ENCODE measurements at regions not wholly inside any gene's neighbourhood (a gene's known extent, or its start where the extent isn't known, plus 50 kb on each side); places are given as distances from the start of the nearest gene placed in this dataset.

GRCh38 chr16:17023606-17024005 is 447.2 kb downstream of the XYLT1 start (continued):
- TF ChIP-seq, protein P1, sequence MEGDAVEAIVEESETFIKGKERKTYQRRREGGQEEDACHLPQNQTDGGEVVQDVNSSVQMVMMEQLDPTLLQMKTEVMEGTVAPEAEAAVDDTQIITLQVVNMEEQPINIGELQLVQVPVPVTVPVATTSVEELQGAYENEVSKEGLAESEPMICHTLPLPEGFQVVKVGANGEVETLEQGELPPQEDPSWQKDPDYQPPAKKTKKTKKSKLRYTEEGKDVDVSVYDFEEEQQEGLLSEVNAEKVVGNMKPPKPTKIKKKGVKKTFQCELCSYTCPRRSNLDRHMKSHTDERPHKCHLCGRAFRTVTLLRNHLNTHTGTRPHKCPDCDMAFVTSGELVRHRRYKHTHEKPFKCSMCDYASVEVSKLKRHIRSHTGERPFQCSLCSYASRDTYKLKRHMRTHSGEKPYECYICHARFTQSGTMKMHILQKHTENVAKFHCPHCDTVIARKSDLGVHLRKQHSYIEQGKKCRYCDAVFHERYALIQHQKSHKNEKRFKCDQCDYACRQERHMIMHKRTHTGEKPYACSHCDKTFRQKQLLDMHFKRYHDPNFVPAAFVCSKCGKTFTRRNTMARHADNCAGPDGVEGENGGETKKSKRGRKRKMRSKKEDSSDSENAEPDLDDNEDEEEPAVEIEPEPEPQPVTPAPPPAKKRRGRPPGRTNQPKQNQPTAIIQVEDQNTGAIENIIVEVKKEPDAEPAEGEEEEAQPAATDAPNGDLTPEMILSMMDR (IDR thresholded peaks at IDR 0.05; ENCODE audit: low read depth, low read length, missing input control) = no peak
- TF ChIP-seq EGR1 (IDR thresholded peaks at IDR 0.05; ENCODE audit: low read depth in 2 of 2) = no peak
- TF ChIP-seq JUND (IDR thresholded peaks at IDR 0.05) = no peak

- no peaks in the 10 kb centered on the region for H3K36me3 ChIP-seq (ENCODE audit: control insufficient read depth in 4 of 4, insufficient read depth in 3 of 4, low read depth in 1 of 4, low read length in 3 of 4)
- H3K4me3 ChIP-seq (ENCODE audit: low read depth in 1 of 3, low read length in 3 of 3) = no peak overlapping the region
- H3K27ac ChIP-seq (ENCODE audit: low read depth in 1 of 2, low read length in 2 of 2) = no peak overlapping the region
- H3K9ac ChIP-seq (ENCODE audit: low read depth in 1 of 2, low read length in 2 of 2) = no peak overlapping the region
- 77% methylated on average over 7 of the region's 7 CpGs for WGBS
- H3K9me3 ChIP-seq (ENCODE audit: control insufficient read depth in 4 of 4, low read length in 3 of 4) = peaks cover 0 to 3% (median under 1%) of the 10 kb centered on the region in 4 donors
- TF ChIP-seq HNF4A (conservative IDR thresholded peaks at IDR 0.05) (no peak), ZBTB33 (IDR thresholded peaks at IDR 0.05) (no peak), SP1 (IDR thresholded peaks at IDR 0.05) (no peak), TAF1 (conservative IDR thresholded peaks at IDR 0.05) (no peak), YY1 (IDR thresholded peaks at IDR 0.05) (no peak), RAD21 (IDR thresholded peaks at IDR 0.05) (no peak), GABPA (IDR thresholded peaks at IDR 0.05 in 1 of 2, conservative IDR thresholded peaks at IDR 0.05 in 1 of 2) (no peak), NR2F2 (IDR thresholded peaks at IDR 0.05) (no peak), FOXA2 (IDR thresholded peaks at IDR 0.05) (no peak), JUND (IDR thresholded peaks at IDR 0.05) (no peak), RXRA (IDR thresholded peaks at IDR 0.05) (no peak), FOXA1 (IDR thresholded peaks at IDR 0.05) (no peak), HNF4G (IDR thresholded peaks at IDR 0.05) (no peak), EGR1 (IDR thresholded peaks at IDR 0.05; ENCODE audit: low read depth in 2 of 2) (no peak)
- TF ChIP-seq, protein P1 (IDR thresholded peaks at IDR 0.05; ENCODE audit: low read depth, low read length, missing input control) = no peak
- TF ChIP-seq, protein P2, sequence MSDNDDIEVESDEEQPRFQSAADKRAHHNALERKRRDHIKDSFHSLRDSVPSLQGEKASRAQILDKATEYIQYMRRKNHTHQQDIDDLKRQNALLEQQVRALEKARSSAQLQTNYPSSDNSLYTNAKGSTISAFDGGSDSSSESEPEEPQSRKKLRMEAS (IDR thresholded peaks at IDR 0.05) = no peak
- TF ChIP-seq, protein P3, sequence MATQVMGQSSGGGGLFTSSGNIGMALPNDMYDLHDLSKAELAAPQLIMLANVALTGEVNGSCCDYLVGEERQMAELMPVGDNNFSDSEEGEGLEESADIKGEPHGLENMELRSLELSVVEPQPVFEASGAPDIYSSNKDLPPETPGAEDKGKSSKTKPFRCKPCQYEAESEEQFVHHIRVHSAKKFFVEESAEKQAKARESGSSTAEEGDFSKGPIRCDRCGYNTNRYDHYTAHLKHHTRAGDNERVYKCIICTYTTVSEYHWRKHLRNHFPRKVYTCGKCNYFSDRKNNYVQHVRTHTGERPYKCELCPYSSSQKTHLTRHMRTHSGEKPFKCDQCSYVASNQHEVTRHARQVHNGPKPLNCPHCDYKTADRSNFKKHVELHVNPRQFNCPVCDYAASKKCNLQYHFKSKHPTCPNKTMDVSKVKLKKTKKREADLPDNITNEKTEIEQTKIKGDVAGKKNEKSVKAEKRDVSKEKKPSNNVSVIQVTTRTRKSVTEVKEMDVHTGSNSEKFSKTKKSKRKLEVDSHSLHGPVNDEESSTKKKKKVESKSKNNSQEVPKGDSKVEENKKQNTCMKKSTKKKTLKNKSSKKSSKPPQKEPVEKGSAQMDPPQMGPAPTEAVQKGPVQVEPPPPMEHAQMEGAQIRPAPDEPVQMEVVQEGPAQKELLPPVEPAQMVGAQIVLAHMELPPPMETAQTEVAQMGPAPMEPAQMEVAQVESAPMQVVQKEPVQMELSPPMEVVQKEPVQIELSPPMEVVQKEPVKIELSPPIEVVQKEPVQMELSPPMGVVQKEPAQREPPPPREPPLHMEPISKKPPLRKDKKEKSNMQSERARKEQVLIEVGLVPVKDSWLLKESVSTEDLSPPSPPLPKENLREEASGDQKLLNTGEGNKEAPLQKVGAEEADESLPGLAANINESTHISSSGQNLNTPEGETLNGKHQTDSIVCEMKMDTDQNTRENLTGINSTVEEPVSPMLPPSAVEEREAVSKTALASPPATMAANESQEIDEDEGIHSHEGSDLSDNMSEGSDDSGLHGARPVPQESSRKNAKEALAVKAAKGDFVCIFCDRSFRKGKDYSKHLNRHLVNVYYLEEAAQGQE (IDR thresholded peaks at IDR 0.05) = no peak
- TF ChIP-seq, protein P4, sequence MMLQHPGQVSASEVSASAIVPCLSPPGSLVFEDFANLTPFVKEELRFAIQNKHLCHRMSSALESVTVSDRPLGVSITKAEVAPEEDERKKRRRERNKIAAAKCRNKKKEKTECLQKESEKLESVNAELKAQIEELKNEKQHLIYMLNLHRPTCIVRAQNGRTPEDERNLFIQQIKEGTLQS (IDR thresholded peaks at IDR 0.05) = no peak
- no peaks in the 10 kb centered on the region for H3K27me3 ChIP-seq (ENCODE audit: control insufficient read depth in 4 of 4, insufficient read depth in 4 of 4, low read length in 3 of 4)
- no peaks in the 10 kb centered on the region for H3K4me1 ChIP-seq (ENCODE audit: control insufficient read depth in 4 of 4, insufficient read depth in 4 of 4, low read length in 3 of 4)
- DNase-seq (ENCODE audit: low spot score) = no peak
Observed at GRCh38 chr16:17024514-17024913, 446.2 kb downstream of the XYLT1 start.

All from liver (tissue), 8 donors.